GM12864 (cell line): ENCODE measurements at regions not wholly inside any gene's neighbourhood (a gene's known extent, or its start where the extent isn't known, plus 50 kb on each side); places are given as distances from the start of the nearest gene placed in this dataset.

Experiments
- DNase-seq: peaks from one replicate; pipeline ENCODE4 v3.0.0-alpha.2; 2011; ENCODE audit warnings: low read depth
- H3K4me3 ChIP-seq: 2 replicates; pipeline ENCODE4 v1.5.1; 2011; ENCODE audit warnings: mild to moderate bottlenecking, low read depth, low read length, control low read depth
- CTCF ChIP-seq: IDR thresholded peaks from 2 replicates; pipeline ENCODE4 v1.5.1; 2011; ENCODE audit warnings: low read depth, mild to moderate bottlenecking, moderate library complexity, low read length, control low read depth, inconsistent platforms; ENCODE audit errors: missing control alignments

GRCh38 chr14:38818555-38818954 is 284.5 kb downstream of the SEC23A start:
- no peak overlapping the region for H3K4me3 ChIP-seq
- no peak for TF ChIP-seq CTCF
- DNase-seq: no peak

GRCh38 chr14:38808734-38809455 is 294.1 kb downstream of the SEC23A start:
- no peak overlapping the region for H3K4me3 ChIP-seq
- peak; percentile 29 for TF ChIP-seq CTCF
- no peak for DNase-seq

- TF ChIP-seq CTCF: no peak
- no peak for DNase-seq
- H3K4me3 ChIP-seq: no peak overlapping the region
Measured at GRCh38 chr14:38799671-38800070, 303.4 kb downstream of the SEC23A start.

GRCh38 chr14:38794677-38795076 is 308.4 kb downstream of the SEC23A start:
- TF ChIP-seq CTCF: no peak
- DNase-seq: no peak
- H3K4me3 ChIP-seq: no peak overlapping the region

GRCh38 chr14:38791862-38792261 is 311.2 kb downstream of the SEC23A start:
- no peak for DNase-seq
- no peak overlapping the region for H3K4me3 ChIP-seq

GRCh38 chr14:38790916-38791315 is 312.1 kb downstream of the SEC23A start:
- TF ChIP-seq CTCF: no peak
- DNase-seq: no peak
- H3K4me3 ChIP-seq: no peak overlapping the region

More at GRCh38 chr14:38791862-38792261, 311.2 kb downstream of the SEC23A start:
- no peak for TF ChIP-seq CTCF

- TF ChIP-seq CTCF: no peak
- DNase-seq: no peak
Measured at GRCh38 chr14:38789805-38790204, 313.2 kb downstream of the SEC23A start.

More at GRCh38 chr14:38789805-38790204, 313.2 kb downstream of the SEC23A start:
- no peak overlapping the region for H3K4me3 ChIP-seq
